HepG2 (cell line): ENCODE measurements at regions not wholly inside any gene's neighbourhood (a gene's known extent, or its start where the extent isn't known, plus 50 kb on each side); places are given as distances from the start of the nearest gene placed in this dataset.

ENCODE experiments used
- IKZF4 ChIP-seq: sonication (generic); formaldehyde crosslinking; IDR thresholded peaks from 2 replicates; pipeline ENCODE4 v1.5.1; 2020; ENCODE audit warnings: borderline replicate concordance, mild to moderate bottlenecking, low read depth, missing genetic modification reagents; ENCODE audit errors: not compliant biosample characterization
- ZNF260 ChIP-seq: sonication (generic); formaldehyde crosslinking; IDR thresholded peaks from 2 replicates; pipeline ENCODE4 v1.4.0; 2020; ENCODE audit warnings: missing genetic modification reagents, low read depth, mild to moderate bottlenecking, borderline replicate concordance
- ZNF737 ChIP-seq: sonication (generic); formaldehyde crosslinking; IDR thresholded peaks from 2 replicates; pipeline ENCODE4 v1.5.0; 2020; ENCODE audit warnings: missing genetic modification reagents, mild to moderate bottlenecking, borderline replicate concordance
- TF ChIP-seq, protein P1 (sequence below): sonication (generic); formaldehyde crosslinking; IDR thresholded peaks from 2 replicates; pipeline ENCODE4 v1.5.0; 2020; ENCODE audit warnings: mild to moderate bottlenecking, missing genetic modification reagents, moderate library complexity

DNA sequence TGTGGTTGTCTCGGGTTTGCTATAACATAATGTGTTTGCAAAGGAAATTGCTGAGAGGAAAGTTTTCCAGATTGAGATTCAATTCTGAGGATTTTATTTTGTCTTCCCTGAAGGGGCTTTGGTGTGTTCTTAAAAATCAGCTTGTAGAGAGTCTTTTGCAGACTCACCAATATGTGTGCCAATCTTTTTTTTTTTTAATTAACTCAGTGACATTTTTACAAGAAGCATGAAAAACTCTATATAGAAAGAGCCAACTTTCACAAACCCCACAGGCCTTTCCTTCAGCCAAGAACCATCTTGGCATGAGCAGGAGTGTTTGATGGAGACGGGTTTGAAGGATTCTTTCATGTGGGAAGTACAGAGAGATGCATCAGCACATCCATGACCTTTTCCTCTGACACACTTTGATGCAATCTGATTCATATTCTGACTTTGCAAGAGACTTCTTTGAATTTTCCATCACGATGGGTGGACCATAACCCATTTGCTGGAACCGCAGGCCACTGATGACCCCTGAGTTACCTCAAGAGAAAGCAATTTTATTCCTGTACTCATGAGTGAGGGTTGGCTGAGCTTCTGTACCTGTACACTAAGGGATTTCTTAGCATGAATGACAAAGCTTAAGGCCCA, 892.6 kb downstream of the XPNPEP1 start:
- TF ChIP-seq ZNF737, result no peak
- no peak for TF ChIP-seq IKZF4 (CRISPR knock-in tag)
- TF ChIP-seq, protein P1, sequence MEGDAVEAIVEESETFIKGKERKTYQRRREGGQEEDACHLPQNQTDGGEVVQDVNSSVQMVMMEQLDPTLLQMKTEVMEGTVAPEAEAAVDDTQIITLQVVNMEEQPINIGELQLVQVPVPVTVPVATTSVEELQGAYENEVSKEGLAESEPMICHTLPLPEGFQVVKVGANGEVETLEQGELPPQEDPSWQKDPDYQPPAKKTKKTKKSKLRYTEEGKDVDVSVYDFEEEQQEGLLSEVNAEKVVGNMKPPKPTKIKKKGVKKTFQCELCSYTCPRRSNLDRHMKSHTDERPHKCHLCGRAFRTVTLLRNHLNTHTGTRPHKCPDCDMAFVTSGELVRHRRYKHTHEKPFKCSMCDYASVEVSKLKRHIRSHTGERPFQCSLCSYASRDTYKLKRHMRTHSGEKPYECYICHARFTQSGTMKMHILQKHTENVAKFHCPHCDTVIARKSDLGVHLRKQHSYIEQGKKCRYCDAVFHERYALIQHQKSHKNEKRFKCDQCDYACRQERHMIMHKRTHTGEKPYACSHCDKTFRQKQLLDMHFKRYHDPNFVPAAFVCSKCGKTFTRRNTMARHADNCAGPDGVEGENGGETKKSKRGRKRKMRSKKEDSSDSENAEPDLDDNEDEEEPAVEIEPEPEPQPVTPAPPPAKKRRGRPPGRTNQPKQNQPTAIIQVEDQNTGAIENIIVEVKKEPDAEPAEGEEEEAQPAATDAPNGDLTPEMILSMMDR (CRISPR knock-in tag), result no peak
- TF ChIP-seq ZNF260 (CRISPR knock-in tag), result no peak
